Ramos (cell line): ENCODE measurements at regions not wholly inside any gene's neighbourhood (a gene's known extent, or its start where the extent isn't known, plus 50 kb on each side); places are given as distances from the start of the nearest gene placed in this dataset.

Source experiments
- in situ Hi-C: fragments of 300-500 bp; cut with MboI; formaldehyde crosslinking; loops from one replicate; pipeline ENCODE4 v1.14.3; 2022; ENCODE audit warnings: low sequenced_read_pairs; ENCODE audit not compliant: unreplicated experiment

GRCh38 chr2:161031511-161031910, 128.7 kb upstream of the TANK start:
- in situ Hi-C loops: no loop called here

DNA sequence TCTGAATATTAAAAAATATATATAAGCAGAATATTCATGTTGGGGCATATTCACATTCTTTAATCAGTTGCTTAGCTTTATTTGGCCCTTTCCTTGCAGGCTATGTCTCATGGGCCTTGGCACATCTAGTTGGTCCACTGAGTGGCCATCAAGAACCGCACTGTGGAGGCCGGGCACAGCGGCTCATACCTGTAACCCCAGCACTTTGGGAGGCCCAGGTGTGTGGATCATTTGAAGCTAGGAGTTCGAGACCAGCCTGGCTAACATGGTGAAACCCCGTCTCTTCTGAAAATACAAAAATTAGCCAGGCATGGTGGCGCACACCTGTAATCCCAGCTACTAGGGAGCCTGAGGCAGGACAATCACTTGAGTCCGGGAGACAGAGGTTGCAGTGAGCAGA, 127.6 kb upstream of the TANK start:
- in situ Hi-C loops: no loop called here

- in situ Hi-C loops: no loop called here
Observed at GRCh38 chr2:161033059-161033660, 127.1 kb upstream of the TANK start.

DNA sequence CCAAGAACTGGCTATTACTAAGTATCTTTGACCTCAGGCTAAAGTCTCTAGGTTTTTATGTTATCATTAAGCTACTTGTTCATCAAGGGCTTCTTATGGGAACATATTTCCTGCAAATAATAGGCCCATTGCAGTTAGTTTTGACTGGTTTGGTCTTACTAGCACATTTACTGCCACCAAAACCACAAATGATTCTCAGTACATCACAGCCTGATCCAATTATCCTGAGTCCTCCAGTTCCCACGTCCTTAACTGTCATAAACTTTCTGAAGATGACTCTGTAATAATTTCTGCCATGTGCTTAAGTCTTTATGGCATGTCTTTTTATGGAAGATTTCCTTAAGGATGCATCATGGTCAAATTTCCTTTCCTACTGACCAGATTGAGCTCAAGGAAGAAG, 123.3 kb upstream of the TANK start:
- in situ Hi-C loops: no loop called here

- in situ Hi-C loops: no loop called here
Observed at GRCh38 chr2:161039071-161039470, 121.2 kb upstream of the TANK start.

GRCh38 chr2:161041356-161041755, 118.9 kb upstream of the TANK start:
- in situ Hi-C loops: no loop called here

- in situ Hi-C loops: no loop called here
Observed at GRCh38 chr2:161042990-161043625, 117.1 kb upstream of the TANK start.

DNA sequence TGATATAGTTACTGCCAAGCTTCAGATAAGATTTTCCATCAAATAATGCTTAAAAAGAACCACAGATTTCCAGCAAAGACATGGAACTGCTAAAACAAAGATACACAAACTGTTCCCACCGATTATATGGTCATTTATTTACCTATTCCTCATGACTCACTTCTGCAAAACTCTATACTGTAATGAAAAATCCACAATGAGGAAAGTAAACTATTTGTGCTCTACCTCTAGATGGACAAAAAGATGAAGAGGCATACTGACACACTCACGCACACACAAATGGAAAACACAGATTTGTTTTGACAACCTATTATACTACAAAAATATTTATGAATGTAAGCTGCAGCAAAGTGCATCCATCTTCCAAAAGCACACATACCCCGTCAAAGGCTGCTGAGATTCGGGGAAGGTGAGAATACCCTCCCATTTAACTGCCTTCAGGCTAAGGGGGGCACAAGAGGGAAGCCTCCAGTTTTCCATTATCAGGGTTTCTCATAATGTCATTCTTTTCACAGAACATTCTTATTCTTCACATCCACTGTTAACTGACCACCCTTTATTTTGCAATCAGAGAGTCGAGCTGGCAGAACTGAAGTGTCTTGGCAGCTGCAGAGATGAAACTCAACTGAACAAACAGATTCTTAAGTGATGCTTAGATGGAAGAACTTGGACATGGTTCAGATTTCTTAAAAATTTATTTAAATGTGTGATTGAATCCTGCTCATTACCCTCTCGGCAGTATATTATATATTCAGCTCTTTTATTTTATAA, 115.9 kb upstream of the TANK start:
- in situ Hi-C loops: no loop called here

DNA sequence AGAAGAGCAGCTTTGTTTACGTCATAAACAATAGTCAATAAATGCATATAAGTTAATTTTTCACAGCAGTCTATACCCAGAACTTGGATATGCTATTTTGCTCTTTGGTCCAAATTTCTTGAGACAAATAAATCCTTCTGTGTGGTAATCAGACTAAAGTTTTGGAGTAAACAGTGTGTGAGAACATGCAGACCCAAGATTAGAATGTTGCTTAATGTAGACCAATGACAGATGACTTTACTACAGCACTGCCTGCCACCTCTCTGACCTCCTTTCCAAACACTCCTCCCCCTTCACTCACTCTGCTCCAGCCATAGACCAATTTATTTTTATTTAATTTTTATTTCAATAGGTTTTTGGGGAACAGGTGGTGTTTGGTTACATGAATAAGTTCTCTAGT, 115.3 kb upstream of the TANK start:
- in situ Hi-C loops: no loop called here

- in situ Hi-C loops: no loop called here
Observed at GRCh38 chr2:161045726-161046125, 114.5 kb upstream of the TANK start.

- in situ Hi-C loops: no loop called here
Observed at GRCh38 chr2:161046876-161047275, 113.4 kb upstream of the TANK start.

GRCh38 chr2:161048317-161048716, 111.9 kb upstream of the TANK start:
- in situ Hi-C loops: no loop called here

DNA sequence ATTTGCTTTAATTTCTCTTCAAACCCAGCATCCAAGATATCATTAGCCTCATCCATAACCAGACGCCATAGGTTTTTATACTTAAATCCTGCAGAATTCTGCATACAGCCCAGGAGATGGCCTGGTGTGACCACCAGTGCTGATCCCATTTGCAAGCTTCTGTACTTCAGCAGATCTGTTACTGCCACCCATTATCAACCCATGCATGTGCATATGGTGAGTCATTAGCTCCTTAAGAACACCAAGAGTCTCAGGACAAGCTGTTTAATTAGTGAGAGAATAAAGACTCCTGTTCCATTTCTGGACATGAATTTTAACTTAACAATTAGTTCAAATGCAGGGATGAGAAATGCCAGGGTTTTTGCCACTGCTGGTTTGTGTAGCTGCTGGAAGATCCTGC, 110.7 kb upstream of the TANK start:
- in situ Hi-C loops: no loop called here

- in situ Hi-C loops: no loop called here
Observed at GRCh38 chr2:161052214-161052613, 108.0 kb upstream of the TANK start.

DNA sequence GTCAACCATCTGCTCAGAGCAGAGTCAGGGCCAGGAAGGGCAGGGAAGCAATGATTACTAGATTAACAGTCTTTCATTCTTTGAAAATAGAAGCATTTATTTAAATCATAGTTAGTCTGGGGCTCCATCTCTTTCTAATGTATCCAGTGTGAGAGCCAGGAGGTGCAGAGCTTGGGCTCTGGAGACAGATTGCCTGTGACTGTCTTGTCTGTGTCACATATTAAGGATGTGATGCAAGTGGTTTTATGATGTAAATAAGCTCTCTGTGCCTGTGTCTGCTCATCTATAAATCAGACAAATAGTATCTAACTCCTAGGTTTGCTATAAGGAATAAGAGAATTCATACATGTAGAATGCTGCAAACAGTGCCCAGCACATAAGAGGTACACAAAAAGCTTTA, 104.9 kb upstream of the TANK start:
- in situ Hi-C loops: no loop called here

DNA sequence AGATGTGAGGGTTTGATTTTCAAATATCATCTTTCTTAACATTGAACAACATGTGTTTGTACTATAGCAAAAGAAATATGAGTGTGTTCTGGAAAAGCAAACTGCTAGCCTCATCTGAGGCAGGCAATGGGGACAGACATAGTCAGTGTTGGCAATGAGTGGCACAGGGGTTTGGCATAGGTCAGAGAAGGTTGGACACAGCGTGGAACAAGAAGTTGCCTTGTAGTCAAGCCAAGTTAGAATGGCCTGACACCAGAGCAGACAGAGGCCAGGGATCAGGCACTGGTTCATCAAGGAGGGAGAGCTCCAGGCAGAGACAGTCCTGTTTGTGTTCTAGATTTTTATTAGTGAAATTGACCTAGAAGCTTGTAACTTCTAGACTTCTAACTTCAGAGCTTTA, 100.8 kb upstream of the TANK start:
- in situ Hi-C loops: no loop called here

- in situ Hi-C loops: no loop called here
Observed at GRCh38 chr2:161061786-161062185, 98.4 kb upstream of the TANK start.

GRCh38 chr2:161063157-161063945, 96.9 kb upstream of the TANK start:
- in situ Hi-C loops: no loop called here

DNA sequence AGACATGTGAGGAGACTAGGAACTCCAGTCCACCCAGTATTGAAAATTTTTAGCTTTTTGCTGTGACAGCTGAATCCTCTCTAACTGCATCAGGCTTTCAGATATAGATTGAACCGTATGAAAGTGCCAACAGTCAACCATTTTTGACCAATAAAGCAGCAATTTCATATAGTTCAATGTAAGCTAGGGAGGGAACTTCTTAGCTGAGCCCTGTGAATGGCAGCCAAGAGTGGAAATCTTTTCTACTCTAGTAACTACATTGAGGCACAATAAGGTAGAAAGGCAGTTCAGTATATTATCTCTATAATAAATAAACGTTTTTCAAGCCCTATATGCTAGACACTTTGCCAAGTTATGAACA, 96.3 kb upstream of the TANK start:
- in situ Hi-C loops: no loop called here

GRCh38 chr2:161067846-161068350, 92.3 kb upstream of the TANK start:
- in situ Hi-C loops: no loop called here

DNA sequence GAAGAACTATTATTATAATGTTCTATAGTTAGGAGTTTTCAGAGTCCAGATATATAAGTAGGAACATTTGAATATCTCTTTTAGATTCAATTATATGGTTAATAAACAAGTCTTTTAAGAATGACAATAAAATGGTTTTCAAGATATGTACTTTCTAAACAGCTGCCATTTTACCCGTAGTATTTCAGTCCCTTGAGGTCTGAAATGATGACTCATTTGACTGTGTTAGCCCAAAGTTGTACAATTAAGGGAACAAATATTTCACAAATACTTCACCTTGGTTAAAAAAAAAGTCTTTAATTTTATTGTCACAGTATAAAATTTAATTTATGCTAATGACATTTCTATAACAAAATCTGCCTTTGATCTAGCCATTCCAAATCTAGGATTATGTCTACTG, 91.6 kb upstream of the TANK start:
- in situ Hi-C loops: no loop called here
